C4-2B (cell line): ENCODE measurements at regions not wholly inside any gene's neighbourhood (a gene's known extent, or its start where the extent isn't known, plus 50 kb on each side); places are given as distances from the start of the nearest gene placed in this dataset.

Source experiments
- CTCF ChIP-seq: fragments of 450-650 bp; conservative IDR thresholded peaks from 2 replicates; pipeline ENCODE4 v1.5.1; 2017; ENCODE audit warnings: mild to moderate bottlenecking
- ZFX ChIP-seq: fragments of 450-650 bp; IDR thresholded peaks from 2 replicates; pipeline ENCODE4 v1.6.1; 2017

DNA sequence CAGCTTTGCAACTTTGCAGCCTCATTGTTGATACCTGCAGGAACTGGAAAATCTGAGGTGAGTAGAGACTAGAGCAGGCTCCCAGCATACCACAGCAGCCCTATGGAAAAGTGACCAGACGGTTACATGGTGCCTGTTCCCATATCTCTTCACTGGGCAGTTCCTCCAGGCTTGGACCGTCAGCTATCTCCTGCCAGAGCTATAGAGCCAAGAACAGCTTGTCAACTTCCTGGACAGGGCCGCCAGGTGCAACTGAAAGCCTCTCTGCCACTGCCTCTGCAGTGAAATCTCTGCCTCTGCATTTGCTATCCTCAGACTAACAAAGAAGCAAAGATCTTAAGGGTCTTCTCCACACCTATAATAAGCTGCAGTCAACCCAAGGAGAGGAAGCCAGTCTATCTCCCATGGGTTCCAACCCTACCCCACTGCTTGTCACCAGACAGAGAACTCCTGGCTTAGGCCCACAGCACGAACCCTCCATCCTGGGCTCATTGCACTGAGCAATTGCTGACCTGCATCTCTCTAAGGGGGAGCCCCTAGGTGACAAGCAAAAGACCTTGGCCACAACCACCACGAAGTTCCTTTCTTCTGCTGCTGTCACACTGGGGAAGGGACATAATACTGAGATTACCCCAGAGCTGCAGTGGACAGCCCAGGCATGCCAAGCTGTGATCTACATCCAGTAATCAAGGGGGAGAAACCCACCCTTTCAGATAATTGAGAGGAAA is 60.1 kb upstream of the KHDRBS2 start:
- TF ChIP-seq CTCF (no peak), ZFX (no peak)
